Fibroblast of lung (primary cell): ENCODE measurements at regions not wholly inside any gene's neighbourhood (a gene's known extent, or its start where the extent isn't known, plus 50 kb on each side); places are given as distances from the start of the nearest gene placed in this dataset.

ENCODE experiments used
- EZH2 ChIP-seq: IDR thresholded peaks from 2 replicates; pipeline ENCODE4 v1.5.1; 2012; ENCODE audit warnings: low read length, control low read depth, mild to moderate bottlenecking; ENCODE audit errors: missing control alignments
- TF ChIP-seq, protein P1 (sequence below), 2 donors: IDR thresholded peaks in 1 of 2; conservative IDR thresholded peaks in 1 of 2; 1 replicate in 1 of 2; 2 replicates in 1 of 2; pipeline ENCODE4 v1.5.1; 2011 to 2012; ENCODE audit warnings: low read length in 2 of 2, control low read depth in 1 of 2, inconsistent platforms in 1 of 2, low read depth in 1 of 2, mild to moderate bottlenecking in 1 of 2

DNA sequence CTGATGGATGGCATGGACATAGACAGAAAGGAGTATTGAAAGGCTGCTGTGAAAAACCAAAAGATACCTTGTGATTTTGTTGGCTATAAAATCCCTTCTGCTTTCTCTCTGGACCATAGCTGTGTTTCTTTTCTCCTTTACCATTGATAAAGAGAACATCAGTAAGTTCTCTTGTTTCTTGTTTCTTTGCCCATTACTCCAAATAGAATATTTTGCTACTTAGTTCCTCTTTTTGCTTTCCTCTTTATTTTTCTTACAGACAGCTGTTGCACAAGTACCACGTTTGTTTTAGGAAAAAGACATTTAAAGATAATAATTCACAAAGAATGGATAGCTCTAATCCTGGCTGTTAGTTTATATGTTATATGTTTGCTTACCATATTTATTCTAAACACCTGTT lies 1129.2 kb downstream of the DTWD2 start:
- TF ChIP-seq EZH2 = no peak
- TF ChIP-seq, protein P1, sequence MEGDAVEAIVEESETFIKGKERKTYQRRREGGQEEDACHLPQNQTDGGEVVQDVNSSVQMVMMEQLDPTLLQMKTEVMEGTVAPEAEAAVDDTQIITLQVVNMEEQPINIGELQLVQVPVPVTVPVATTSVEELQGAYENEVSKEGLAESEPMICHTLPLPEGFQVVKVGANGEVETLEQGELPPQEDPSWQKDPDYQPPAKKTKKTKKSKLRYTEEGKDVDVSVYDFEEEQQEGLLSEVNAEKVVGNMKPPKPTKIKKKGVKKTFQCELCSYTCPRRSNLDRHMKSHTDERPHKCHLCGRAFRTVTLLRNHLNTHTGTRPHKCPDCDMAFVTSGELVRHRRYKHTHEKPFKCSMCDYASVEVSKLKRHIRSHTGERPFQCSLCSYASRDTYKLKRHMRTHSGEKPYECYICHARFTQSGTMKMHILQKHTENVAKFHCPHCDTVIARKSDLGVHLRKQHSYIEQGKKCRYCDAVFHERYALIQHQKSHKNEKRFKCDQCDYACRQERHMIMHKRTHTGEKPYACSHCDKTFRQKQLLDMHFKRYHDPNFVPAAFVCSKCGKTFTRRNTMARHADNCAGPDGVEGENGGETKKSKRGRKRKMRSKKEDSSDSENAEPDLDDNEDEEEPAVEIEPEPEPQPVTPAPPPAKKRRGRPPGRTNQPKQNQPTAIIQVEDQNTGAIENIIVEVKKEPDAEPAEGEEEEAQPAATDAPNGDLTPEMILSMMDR (conservative IDR thresholded peaks at IDR 0.05 in 1 of 2, IDR thresholded peaks at IDR 0.05 in 1 of 2; ENCODE audit: low read depth in 1 of 2, low read length in 2 of 2) = no peak
